CD14-positive monocyte (primary cell): ENCODE measurements at regions not wholly inside any gene's neighbourhood (a gene's known extent, or its start where the extent isn't known, plus 50 kb on each side); places are given as distances from the start of the nearest gene placed in this dataset.

ENCODE experiments used
- DNase-seq, 3 donors: peaks; one replicate each; pipeline ENCODE4 v3.0.0-alpha.2; 2011 to 2022
- H2AFZ ChIP-seq: 2 replicates; pipeline ENCODE4 v1.6.0; 2012; ENCODE audit warnings: mild to moderate bottlenecking, low read depth, low read length, inconsistent platforms; ENCODE audit not compliant: insufficient read depth, poor library complexity, severe bottlenecking
- H3K27ac ChIP-seq, 2 donors: 1 replicate in 1 of 2; 2 replicates in 1 of 2; pipeline ENCODE4 v1.5.1; 2012 to 2013; ENCODE audit warnings: low read length in 2 of 2, control low read depth in 1 of 2, inconsistent platforms in 1 of 2, low read depth in 1 of 2, mild to moderate bottlenecking in 1 of 2
- H3K27me3 ChIP-seq, 2 donors: one replicate each; pipeline versions ENCODE4 v1.6.0 to v1.6.1; 2011 to 2013; ENCODE audit warnings: low read length in 2 of 2; ENCODE audit not compliant: control insufficient read depth in 2 of 2, insufficient read depth in 2 of 2
- H3K36me3 ChIP-seq, 2 donors: replicated peaks in 1 of 2; 1 replicate in 1 of 2; 2 replicates in 1 of 2; pipeline versions ENCODE4 v1.5.1 to v1.6.1; 2012 to 2013; ENCODE audit warnings: low read length in 2 of 2, control low read depth in 1 of 2, inconsistent platforms in 1 of 2, mild to moderate bottlenecking in 1 of 2; ENCODE audit not compliant: insufficient read depth in 2 of 2, control insufficient read depth in 1 of 2
- H3K4me1 ChIP-seq, 2 donors: 1 replicate in 1 of 2; 2 replicates in 1 of 2; pipeline versions ENCODE4 v1.5.1 to v1.6.1; 2012 to 2013; ENCODE audit warnings: low read length in 2 of 2, control low read depth in 1 of 2, inconsistent platforms in 1 of 2, mild to moderate bottlenecking in 1 of 2, moderate library complexity in 1 of 2; ENCODE audit not compliant: insufficient read depth in 2 of 2, control insufficient read depth in 1 of 2
- H3K4me2 ChIP-seq: replicated peaks from 2 replicates; pipeline ENCODE3; 2012; ENCODE audit warnings: low read length, moderate library complexity, mild to moderate bottlenecking; ENCODE audit not compliant: poor library complexity, severe bottlenecking; ENCODE audit errors: extremely low read depth
- H3K4me3 ChIP-seq, 3 experiments: fragments of 200-600 bp in 1 of 3; sonication (generic) in 1 of 3; replicated peaks in 1 of 3; 1 replicate in 2 of 3; 2 replicates in 1 of 3; pipeline ENCODE4 v1.5.1; 2011 to 2013; ENCODE audit warnings: low read length in 3 of 3, mild to moderate bottlenecking in 3 of 3, control low read depth in 2 of 3, low read depth in 2 of 3, inconsistent platforms in 1 of 3, moderate library complexity in 1 of 3
- H3K79me2 ChIP-seq: 2 replicates; pipeline ENCODE4 v1.6.0; 2012; ENCODE audit warnings: mild to moderate bottlenecking, control low read depth, inconsistent platforms, low read length, moderate library complexity; ENCODE audit not compliant: insufficient read depth
- H3K9ac ChIP-seq: 2 replicates; pipeline ENCODE4 v1.6.0; 2017; ENCODE audit warnings: low read length, mild to moderate bottlenecking; ENCODE audit not compliant: insufficient read depth, poor library complexity, severe bottlenecking
- H3K9me3 ChIP-seq, 2 donors: replicated peaks in 1 of 2; 1 replicate in 1 of 2; 2 replicates in 1 of 2; pipeline versions ENCODE4 v1.5.1 to v1.6.1; 2012 to 2013; ENCODE audit warnings: low read length in 2 of 2, control low read depth in 1 of 2; ENCODE audit not compliant: control insufficient read depth in 1 of 2, insufficient read depth in 1 of 2
- H4K20me1 ChIP-seq: 2 replicates; pipeline ENCODE4 v1.6.0; 2012; ENCODE audit warnings: mild to moderate bottlenecking, low read length, control low read depth, moderate library complexity; ENCODE audit not compliant: insufficient read depth
- H3K27ac Mint-ChIP-seq, 7 donors: one replicate each; pipeline ENCODE4 v1.8.0; 2020; ENCODE audit warnings: mild to moderate bottlenecking in 7 of 7, mixed read lengths in 7 of 7, moderate library complexity in 6 of 7, inconsistent platforms in 2 of 7
- H3K27me3 Mint-ChIP-seq, 3 donors: one replicate each; pipeline ENCODE4 v1.8.0; 2021 to 2022; ENCODE audit warnings: low read depth in 3 of 3, mild to moderate bottlenecking in 3 of 3, mixed read lengths in 3 of 3, moderate library complexity in 3 of 3, inconsistent platforms in 1 of 3
- H3K36me3 Mint-ChIP-seq, 2 donors: one replicate each; pipeline ENCODE4 v1.8.0; 2020; ENCODE audit warnings: mixed read lengths in 2 of 2, inconsistent platforms in 1 of 2, mild to moderate bottlenecking in 1 of 2
- H3K4me1 Mint-ChIP-seq: one replicate; pipeline ENCODE4 v1.8.0; 2020; ENCODE audit warnings: mild to moderate bottlenecking, mixed read lengths
- H3K4me3 Mint-ChIP-seq, 2 donors: one replicate each; pipeline ENCODE4 v1.8.0; 2020; ENCODE audit warnings: mild to moderate bottlenecking in 2 of 2, mixed read lengths in 2 of 2, moderate library complexity in 1 of 2
- H3K9me3 Mint-ChIP-seq, 7 donors: one replicate each; pipeline ENCODE4 v1.8.0; 2020 to 2022; ENCODE audit warnings: mixed read lengths in 7 of 7, mild to moderate bottlenecking in 6 of 7, moderate library complexity in 6 of 7, inconsistent platforms in 2 of 7
- CTCF ChIP-seq: fragments of 200-600 bp; IDR thresholded peaks from one replicate; pipeline ENCODE4 v1.8.0; 2022; ENCODE audit warnings: antibody characterized with exemption, mild to moderate bottlenecking
- WGBS: methylation state at CpG from one replicate; pipeline ENCODE4 v1.1.5; 2013; ENCODE audit warnings: missing lambda C conversion rate; ENCODE audit not compliant: insufficient coverage; 5-methylcytosine and 5-hydroxymethylcytosine counted together
- intact Hi-C, 2 donors: fragments of 100-400 bp; cut with micrococcal nuclease; formaldehyde crosslinking; loops; one replicate each; pipeline versions ENCODE4 v1.15.0 to v1.15.1; 2023

GRCh38 chr6:121873595-121873994, 438.1 kb downstream of the GJA1 start:
- no peak for DNase-seq
- Histone ChIP-seq H3K36me3 (no peaks in the 10 kb centered on the region), H3K4me3 (no peak overlapping the region), H3K27me3 (no peaks in the 10 kb centered on the region), H3K27ac (no peak overlapping the region), H3K79me2 (no peaks in the 10 kb centered on the region), H3K9me3 (peaks cover 0 to 3% of the 10 kb centered on the region in 2 donors), H2AFZ (no peak overlapping the region), H3K9ac (no peak overlapping the region), H3K4me1 (no peaks in the 10 kb centered on the region), H4K20me1 (no peaks in the 10 kb centered on the region), H3K4me2 (no peak overlapping the region)
- Mint-ChIP-seq H3K27ac (no peak overlapping the region), H3K9me3 (peaks cover 0 to 7% (median 2%) of the 10 kb centered on the region in 7 donors), H3K4me1 (no peaks in the 10 kb centered on the region), H3K27me3 (peaks cover 0 to 1% (median 0%) of the 10 kb centered on the region in 3 donors), H3K4me3 (no peak overlapping the region), H3K36me3 (no peaks in the 10 kb centered on the region)
- intact Hi-C loops, result no loop called here
- no peak for TF ChIP-seq CTCF
- no CpG with 5 or more reads among the region's 2 CpGs for WGBS

- Histone ChIP-seq H3K4me1 (no peaks in the 10 kb centered on the region), H3K27ac (no peak overlapping the region), H2AFZ (no peak overlapping the region), H3K27me3 (no peaks in the 10 kb centered on the region), H3K9me3 (peaks cover 0 to 3% of the 10 kb centered on the region in 2 donors), H3K4me2 (no peak overlapping the region), H3K36me3 (no peaks in the 10 kb centered on the region), H3K79me2 (no peaks in the 10 kb centered on the region), H4K20me1 (no peaks in the 10 kb centered on the region), H3K9ac (no peak overlapping the region), H3K4me3 (no peak overlapping the region)
- Mint-ChIP-seq H3K36me3 (no peaks in the 10 kb centered on the region), H3K4me1 (no peaks in the 10 kb centered on the region), H3K9me3 (peaks cover 0 to 5% (median 0%) of the 10 kb centered on the region in 7 donors), H3K4me3 (no peak overlapping the region), H3K27me3 (no peaks in the 10 kb centered on the region), H3K27ac (no peak overlapping the region)
- intact Hi-C loops, result no loop called here
- TF ChIP-seq CTCF, result no peak
- DNase-seq, result no peak
Measured at GRCh38 chr6:121876721-121877120, 441.3 kb downstream of the GJA1 start.
